ENCODE measurements at regions not wholly inside any gene's neighbourhood (a gene's known extent, or its start where the extent isn't known, plus 50 kb on each side); places are given as distances from the start of the nearest gene placed in this dataset.
A peak's percentile ranks its signal among the peaks of the same experiment; 100 is the strongest.
"Not testable (repeated sequence)": the region's sequence is repeated elsewhere in the genome, so short reads cannot be mapped to it uniquely, and the experiment has no call there.

- H3K9me3 Mint-ChIP-seq; H3K27me3 Mint-ChIP-seq (ENCODE audit: low read depth in 3 of 3); H3K4me3 Mint-ChIP-seq; H3K27ac Mint-ChIP-seq; DNase-seq; H3K4me1 Mint-ChIP-seq; H3K36me3 Mint-ChIP-seq: not testable (repeated sequence)
Observed at GRCh38 chr2:89306869-89307637, 615.6 kb downstream of the RPIA start.

- H3K36me3 Mint-ChIP-seq; H3K4me1 Mint-ChIP-seq; H3K27me3 Mint-ChIP-seq (ENCODE audit: low read depth in 3 of 3); DNase-seq; H3K4me3 Mint-ChIP-seq; H3K27ac Mint-ChIP-seq; H3K9me3 Mint-ChIP-seq: not testable (repeated sequence)
Observed at GRCh38 chr2:89318990-89319389, 627.5 kb downstream of the RPIA start.

GRCh38 chr2:89325894-89326293, 634.4 kb downstream of the RPIA start:
- H3K27me3 Mint-ChIP-seq (ENCODE audit: low read depth in 3 of 3); H3K4me1 Mint-ChIP-seq; DNase-seq; H3K27ac Mint-ChIP-seq; H3K9me3 Mint-ChIP-seq; H3K36me3 Mint-ChIP-seq: not testable (repeated sequence)
- H3K4me3 Mint-ChIP-seq: peak overlapping the region in 1 of 5 donors; percentile 53

- H3K27ac Mint-ChIP-seq; H3K4me1 Mint-ChIP-seq; H3K9me3 Mint-ChIP-seq; H3K36me3 Mint-ChIP-seq; H3K27me3 Mint-ChIP-seq (ENCODE audit: low read depth in 3 of 3): not testable (repeated sequence)
- DNase-seq: peak; percentile 1 to 17 (median 10)
- H3K4me3 Mint-ChIP-seq: peak overlapping the region in 2 of 5 donors; percentile 27 to 51
Observed at GRCh38 chr2:89326455-89326854, 635.0 kb downstream of the RPIA start.

GRCh38 chr2:89328790-89329189, 637.3 kb downstream of the RPIA start:
- not testable (repeated sequence) for H3K27me3 Mint-ChIP-seq (ENCODE audit: low read depth in 3 of 3); H3K27ac Mint-ChIP-seq; H3K9me3 Mint-ChIP-seq; DNase-seq; H3K4me1 Mint-ChIP-seq; H3K36me3 Mint-ChIP-seq; H3K4me3 Mint-ChIP-seq
